ENCODE measurements at regions not wholly inside any gene's neighbourhood (a gene's known extent, or its start where the extent isn't known, plus 50 kb on each side); places are given as distances from the start of the nearest gene placed in this dataset.

DNA sequence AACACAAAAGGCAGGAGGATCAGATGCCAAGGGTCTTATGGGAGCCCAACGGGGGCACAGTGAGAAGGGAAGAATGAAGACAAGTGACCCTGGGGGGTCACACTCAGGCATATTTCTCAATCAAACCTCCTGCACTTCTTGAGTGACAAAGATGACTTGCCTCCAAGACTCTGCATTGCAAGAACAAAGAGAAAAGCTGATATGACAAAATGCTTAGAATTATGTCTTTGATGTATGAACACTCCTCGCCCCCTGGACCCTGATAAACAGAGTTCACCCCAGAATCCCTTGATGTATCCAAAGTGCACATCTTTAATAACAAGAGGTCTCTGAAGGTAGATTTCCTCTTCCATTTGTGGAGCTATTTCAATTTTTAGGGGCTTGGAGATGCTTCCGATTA is 146.5 kb downstream of the C5orf15 start:
- TF ChIP-seq, protein P1, sequence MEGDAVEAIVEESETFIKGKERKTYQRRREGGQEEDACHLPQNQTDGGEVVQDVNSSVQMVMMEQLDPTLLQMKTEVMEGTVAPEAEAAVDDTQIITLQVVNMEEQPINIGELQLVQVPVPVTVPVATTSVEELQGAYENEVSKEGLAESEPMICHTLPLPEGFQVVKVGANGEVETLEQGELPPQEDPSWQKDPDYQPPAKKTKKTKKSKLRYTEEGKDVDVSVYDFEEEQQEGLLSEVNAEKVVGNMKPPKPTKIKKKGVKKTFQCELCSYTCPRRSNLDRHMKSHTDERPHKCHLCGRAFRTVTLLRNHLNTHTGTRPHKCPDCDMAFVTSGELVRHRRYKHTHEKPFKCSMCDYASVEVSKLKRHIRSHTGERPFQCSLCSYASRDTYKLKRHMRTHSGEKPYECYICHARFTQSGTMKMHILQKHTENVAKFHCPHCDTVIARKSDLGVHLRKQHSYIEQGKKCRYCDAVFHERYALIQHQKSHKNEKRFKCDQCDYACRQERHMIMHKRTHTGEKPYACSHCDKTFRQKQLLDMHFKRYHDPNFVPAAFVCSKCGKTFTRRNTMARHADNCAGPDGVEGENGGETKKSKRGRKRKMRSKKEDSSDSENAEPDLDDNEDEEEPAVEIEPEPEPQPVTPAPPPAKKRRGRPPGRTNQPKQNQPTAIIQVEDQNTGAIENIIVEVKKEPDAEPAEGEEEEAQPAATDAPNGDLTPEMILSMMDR (IDR thresholded peaks at IDR 0.05; ENCODE audit: control extremely low read depth in 1 of 3, insufficient read depth in 1 of 3, low read depth in 1 of 3, low read length in 3 of 3) = no peak
- no peak for TF ChIP-seq EP300 (IDR thresholded peaks at IDR 0.05; ENCODE audit: borderline replicate concordance in 1 of 2, low read depth in 2 of 2, low read length in 2 of 2)
- TF ChIP-seq TAF1 (IDR thresholded peaks at IDR 0.05; ENCODE audit: low read depth, low read length) = no peak
- no peak for TF ChIP-seq SP2 (IDR thresholded peaks at IDR 0.05; ENCODE audit: low read length)
- TF ChIP-seq POLR2A (IDR thresholded peaks at IDR 0.05; ENCODE audit: control extremely low read depth in 1 of 2, low read depth in 2 of 2, low read length in 2 of 2) = no peak
- TF ChIP-seq RNF2 (IDR thresholded peaks at IDR 0.05; ENCODE audit: borderline replicate concordance, low read depth, low read length, missing control alignments, poor library complexity, severe bottlenecking) = no peak
- no peak for TF ChIP-seq SRF (IDR thresholded peaks at IDR 0.05; ENCODE audit: low read depth, low read length)
- no peak for TF ChIP-seq TBP (IDR thresholded peaks at IDR 0.05; ENCODE audit: low read depth, low read length)
- no peak for TF ChIP-seq PHF8 (conservative IDR thresholded peaks at IDR 0.05; ENCODE audit: low read depth, low read length)
- TF ChIP-seq, protein P2, sequence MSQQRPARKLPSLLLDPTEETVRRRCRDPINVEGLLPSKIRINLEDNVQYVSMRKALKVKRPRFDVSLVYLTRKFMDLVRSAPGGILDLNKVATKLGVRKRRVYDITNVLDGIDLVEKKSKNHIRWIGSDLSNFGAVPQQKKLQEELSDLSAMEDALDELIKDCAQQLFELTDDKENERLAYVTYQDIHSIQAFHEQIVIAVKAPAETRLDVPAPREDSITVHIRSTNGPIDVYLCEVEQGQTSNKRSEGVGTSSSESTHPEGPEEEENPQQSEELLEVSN (IDR thresholded peaks at IDR 0.05) = no peak
- no peak for TF ChIP-seq KDM1A (IDR thresholded peaks at IDR 0.05; ENCODE audit: borderline replicate concordance, low read length)
- TF ChIP-seq, protein P3, sequence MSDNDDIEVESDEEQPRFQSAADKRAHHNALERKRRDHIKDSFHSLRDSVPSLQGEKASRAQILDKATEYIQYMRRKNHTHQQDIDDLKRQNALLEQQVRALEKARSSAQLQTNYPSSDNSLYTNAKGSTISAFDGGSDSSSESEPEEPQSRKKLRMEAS (IDR thresholded peaks at IDR 0.05) = no peak
- TF ChIP-seq CTBP2 (IDR thresholded peaks at IDR 0.05; ENCODE audit: borderline replicate concordance, insufficient read depth, insufficient read length, low read length) = no peak
